ENCODE measurements at regions not wholly inside any gene's neighbourhood (a gene's known extent, or its start where the extent isn't known, plus 50 kb on each side); places are given as distances from the start of the nearest gene placed in this dataset.

GRCh38 chr6:97687916-97688315, 404.9 kb upstream of the MMS22L start:
- Mint-ChIP-seq H3K27me3 (no peaks in the 10 kb centered on the region), H3K36me3 (ENCODE audit: low read depth) (no peaks in the 10 kb centered on the region), H3K9me3 (no peaks in the 10 kb centered on the region), H3K4me1 (no peaks in the 10 kb centered on the region), H3K4me3 (no peak overlapping the region), H3K27ac (no peak overlapping the region)
- no peak for DNase-seq
- POLR2A ChIA-PET = no interaction called here
- CTCF ChIA-PET = no interaction called here

- ChIA-PET CTCF (no interaction called here), POLR2A (no interaction called here)
- Mint-ChIP-seq H3K9me3 (no peaks in the 10 kb centered on the region), H3K27me3 (no peaks in the 10 kb centered on the region), H3K4me3 (no peak overlapping the region), H3K36me3 (ENCODE audit: low read depth) (no peaks in the 10 kb centered on the region), H3K4me1 (no peaks in the 10 kb centered on the region), H3K27ac (no peak overlapping the region)
- no peak for DNase-seq
Observed at GRCh38 chr6:97689078-97689754, 406.2 kb upstream of the MMS22L start.

GRCh38 chr6:97697456-97697855, 414.4 kb upstream of the MMS22L start:
- CTCF ChIA-PET = no interaction called here
- H3K4me1 Mint-ChIP-seq = no peaks in the 10 kb centered on the region
- no peak overlapping the region for H3K4me3 Mint-ChIP-seq
- no peaks in the 10 kb centered on the region for H3K9me3 Mint-ChIP-seq
- H3K27me3 Mint-ChIP-seq = no peaks in the 10 kb centered on the region
- no peak for DNase-seq
- POLR2A ChIA-PET = no interaction called here
- H3K36me3 Mint-ChIP-seq (ENCODE audit: low read depth) = no peaks in the 10 kb centered on the region
- H3K27ac Mint-ChIP-seq = no peak overlapping the region

GRCh38 chr6:97701801-97702200, 418.8 kb upstream of the MMS22L start:
- ChIA-PET CTCF (no interaction called here), POLR2A (no interaction called here)
- Mint-ChIP-seq H3K27me3 (no peaks in the 10 kb centered on the region), H3K9me3 (no peaks in the 10 kb centered on the region), H3K27ac (no peak overlapping the region), H3K4me3 (no peak overlapping the region), H3K4me1 (no peaks in the 10 kb centered on the region), H3K36me3 (ENCODE audit: low read depth) (no peaks in the 10 kb centered on the region)
- DNase-seq = no peak

GRCh38 chr6:97702248-97702647, 419.2 kb upstream of the MMS22L start:
- POLR2A ChIA-PET = no interaction called here
- no peaks in the 10 kb centered on the region for H3K27me3 Mint-ChIP-seq
- no peaks in the 10 kb centered on the region for H3K36me3 Mint-ChIP-seq (ENCODE audit: low read depth)
- no peak overlapping the region for H3K4me3 Mint-ChIP-seq
- DNase-seq = no peak
- no peaks in the 10 kb centered on the region for H3K4me1 Mint-ChIP-seq
- CTCF ChIA-PET = interaction anchor here (0.6 kb wide), 1 partner anchor 31 kb away, joined by 3 read pairs; no protein-coding TSS in a partner anchor
- no peak overlapping the region for H3K27ac Mint-ChIP-seq
- H3K9me3 Mint-ChIP-seq = no peaks in the 10 kb centered on the region

GRCh38 chr6:97703661-97704060, 420.6 kb upstream of the MMS22L start:
- Mint-ChIP-seq H3K4me3 (no peak overlapping the region), H3K9me3 (no peaks in the 10 kb centered on the region), H3K4me1 (no peaks in the 10 kb centered on the region), H3K27ac (no peak overlapping the region), H3K27me3 (no peaks in the 10 kb centered on the region), H3K36me3 (ENCODE audit: low read depth) (no peaks in the 10 kb centered on the region)
- ChIA-PET CTCF (no interaction called here), POLR2A (no interaction called here)
- no peak for DNase-seq

GRCh38 chr6:97705568-97705967, 422.6 kb upstream of the MMS22L start:
- H3K4me3 Mint-ChIP-seq = no peak overlapping the region
- H3K9me3 Mint-ChIP-seq = no peaks in the 10 kb centered on the region
- H3K36me3 Mint-ChIP-seq (ENCODE audit: low read depth) = no peaks in the 10 kb centered on the region
- ChIA-PET POLR2A (no interaction called here), CTCF (no interaction called here)
- H3K27ac Mint-ChIP-seq = no peak overlapping the region
- no peaks in the 10 kb centered on the region for H3K27me3 Mint-ChIP-seq
- no peaks in the 10 kb centered on the region for H3K4me1 Mint-ChIP-seq
- no peak for DNase-seq

GRCh38 chr6:97712751-97713150, 429.7 kb upstream of the MMS22L start:
- Mint-ChIP-seq H3K27ac (no peak overlapping the region), H3K27me3 (no peaks in the 10 kb centered on the region), H3K4me3 (no peak overlapping the region), H3K9me3 (no peaks in the 10 kb centered on the region), H3K36me3 (ENCODE audit: low read depth) (no peaks in the 10 kb centered on the region), H3K4me1 (no peaks in the 10 kb centered on the region)
- POLR2A ChIA-PET = no interaction called here
- CTCF ChIA-PET = no interaction called here
- DNase-seq = no peak

GRCh38 chr6:97714772-97715171, 431.8 kb upstream of the MMS22L start:
- ChIA-PET CTCF (no interaction called here), POLR2A (no interaction called here)
- Mint-ChIP-seq H3K4me3 (no peak overlapping the region), H3K4me1 (no peaks in the 10 kb centered on the region), H3K27ac (no peak overlapping the region), H3K36me3 (ENCODE audit: low read depth) (no peaks in the 10 kb centered on the region), H3K27me3 (no peaks in the 10 kb centered on the region), H3K9me3 (no peaks in the 10 kb centered on the region)
- no peak for DNase-seq

GRCh38 chr6:97717086-97717485, 434.1 kb upstream of the MMS22L start:
- no peaks in the 10 kb centered on the region for H3K36me3 Mint-ChIP-seq (ENCODE audit: low read depth)
- POLR2A ChIA-PET = no interaction called here
- H3K4me3 Mint-ChIP-seq = no peak overlapping the region
- no peak overlapping the region for H3K27ac Mint-ChIP-seq
- no peak for DNase-seq
- CTCF ChIA-PET = no interaction called here
- H3K9me3 Mint-ChIP-seq = no peaks in the 10 kb centered on the region
- H3K4me1 Mint-ChIP-seq = no peaks in the 10 kb centered on the region
- H3K27me3 Mint-ChIP-seq = no peaks in the 10 kb centered on the region

- H3K4me3 Mint-ChIP-seq = no peak overlapping the region
- H3K4me1 Mint-ChIP-seq = no peaks in the 10 kb centered on the region
- no peaks in the 10 kb centered on the region for H3K9me3 Mint-ChIP-seq
- no peaks in the 10 kb centered on the region for H3K27me3 Mint-ChIP-seq
- ChIA-PET CTCF (interaction anchor here (0.6 kb wide), 1 partner anchor 103 kb away, joined by 3 read pairs; no protein-coding TSS in a partner anchor), POLR2A (no interaction called here)
- H3K36me3 Mint-ChIP-seq (ENCODE audit: low read depth) = no peaks in the 10 kb centered on the region
- no peak for DNase-seq
- no peak overlapping the region for H3K27ac Mint-ChIP-seq
Observed at GRCh38 chr6:97726378-97726777, 443.4 kb upstream of the MMS22L start.

- H3K27ac Mint-ChIP-seq = no peak overlapping the region
- CTCF ChIA-PET = no interaction called here
Observed at GRCh38 chr6:97732045-97732444, 449.0 kb upstream of the MMS22L start.

GRCh38 chr6:97757575-97757974, 474.6 kb upstream of the MMS22L start:
- DNase-seq = no peak
- CTCF ChIA-PET = no interaction called here

More at GRCh38 chr6:97732045-97732444, 449.0 kb upstream of the MMS22L start:
- DNase-seq = no peak
- H3K4me1 Mint-ChIP-seq = no peaks in the 10 kb centered on the region
- no peaks in the 10 kb centered on the region for H3K36me3 Mint-ChIP-seq (ENCODE audit: low read depth)
- POLR2A ChIA-PET = no interaction called here
- no peaks in the 10 kb centered on the region for H3K9me3 Mint-ChIP-seq
- no peaks in the 10 kb centered on the region for H3K27me3 Mint-ChIP-seq
- H3K4me3 Mint-ChIP-seq = no peak overlapping the region

GRCh38 chr6:97765461-97765860, 482.4 kb upstream of the MMS22L start:
- H3K4me1 Mint-ChIP-seq = no peaks in the 10 kb centered on the region

More at GRCh38 chr6:97757575-97757974, 474.6 kb upstream of the MMS22L start:
- Mint-ChIP-seq H3K4me1 (no peaks in the 10 kb centered on the region), H3K4me3 (no peak overlapping the region), H3K36me3 (ENCODE audit: low read depth) (no peaks in the 10 kb centered on the region), H3K9me3 (no peaks in the 10 kb centered on the region), H3K27me3 (no peaks in the 10 kb centered on the region), H3K27ac (no peak overlapping the region)
- POLR2A ChIA-PET = no interaction called here

More at GRCh38 chr6:97765461-97765860, 482.4 kb upstream of the MMS22L start:
- CTCF ChIA-PET = no interaction called here
- POLR2A ChIA-PET = no interaction called here
- no peak overlapping the region for H3K27ac Mint-ChIP-seq
- no peak overlapping the region for H3K4me3 Mint-ChIP-seq
- no peaks in the 10 kb centered on the region for H3K27me3 Mint-ChIP-seq
- H3K36me3 Mint-ChIP-seq (ENCODE audit: low read depth) = no peaks in the 10 kb centered on the region
- H3K9me3 Mint-ChIP-seq = no peaks in the 10 kb centered on the region
- DNase-seq = no peak

Measured in activated CD4-positive, alpha-beta T cell treated with anti-CD3 and anti-CD28 coated beads, Interleukin-2, amount 10 ng/mL, durations not matched to agents 7 days and 5 days (primary cell).